ENCODE measurements at regions not wholly inside any gene's neighbourhood (a gene's known extent, or its start where the extent isn't known, plus 50 kb on each side); places are given as distances from the start of the nearest gene placed in this dataset.

DNA sequence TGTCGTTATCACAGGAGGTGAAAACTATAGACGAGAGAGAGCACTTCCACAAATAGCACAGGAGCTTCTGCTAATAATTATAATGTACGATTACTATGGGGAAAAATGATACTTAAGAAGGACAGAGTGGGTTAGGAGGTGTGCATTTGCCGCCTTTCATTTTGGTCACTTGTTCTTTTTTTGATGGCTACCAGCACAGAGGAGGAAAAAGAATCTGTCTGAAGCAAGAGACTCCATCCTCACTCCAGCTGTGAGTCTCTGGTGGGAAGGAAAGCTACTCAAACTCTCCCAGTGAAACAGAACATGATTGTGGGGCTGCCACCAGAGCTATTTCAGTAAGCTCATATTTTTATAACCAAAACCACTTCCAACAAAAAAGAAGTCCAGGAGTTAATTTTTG, 270.4 kb upstream of the TMEM161B start:
- TF ChIP-seq CTCF (IDR thresholded peaks at IDR 0.05) = no peak
- TF ChIP-seq POLR2A (IDR thresholded peaks at IDR 0.05) = no peak

Measured in breast epithelium (tissue), 3 donors.